Activated CD4-positive, alpha-beta memory T cell treated with anti-CD3 and anti-CD28 coated beads for 36 hours (primary cell): ENCODE measurements at regions not wholly inside any gene's neighbourhood (a gene's known extent, or its start where the extent isn't known, plus 50 kb on each side); places are given as distances from the start of the nearest gene placed in this dataset.
"Not testable (repeated sequence)": the region's sequence is repeated elsewhere in the genome, so short reads cannot be mapped to it uniquely, and the experiment has no call there.

Experiments
- CTCF ChIA-PET: fragments of 350-600 bp; sonication (Branson Sonifier 250); formaldehyde crosslinking; loops from one replicate; lab custom pipeline; 2021; ENCODE audit warnings: antibody characterized with exemption, inconsistent platforms; lab: Charles Lee
- POLR2A ChIA-PET: fragments of 350-600 bp; sonication (Branson Sonifier 250); formaldehyde crosslinking; loops from one replicate; lab custom pipeline; 2021; ENCODE audit warnings: antibody characterized with exemption; lab: Charles Lee
- DNase-seq: peaks from one replicate; pipeline ENCODE4 v3.0.0-alpha.2; 2020
- H3K27ac Mint-ChIP-seq: one replicate; pipeline ENCODE4 v1.8.0; 2021; ENCODE audit warnings: mixed read lengths
- H3K27me3 Mint-ChIP-seq: one replicate; pipeline ENCODE4 v1.8.0; 2021; ENCODE audit warnings: mixed read lengths
- H3K36me3 Mint-ChIP-seq: one replicate; pipeline ENCODE4 v1.8.0; 2021; ENCODE audit warnings: mixed read lengths
- H3K4me1 Mint-ChIP-seq: one replicate; pipeline ENCODE4 v1.8.0; 2021; ENCODE audit warnings: low read depth, mixed read lengths
- H3K4me3 Mint-ChIP-seq: one replicate; pipeline ENCODE4 v1.8.0; 2021; ENCODE audit warnings: mild to moderate bottlenecking, mixed read lengths
- H3K9me3 Mint-ChIP-seq: one replicate; pipeline ENCODE4 v1.8.0; 2021; ENCODE audit warnings: mixed read lengths
- intact Hi-C: fragments of 100-400 bp; cut with micrococcal nuclease; formaldehyde crosslinking; loops from one replicate; pipeline ENCODE4 v1.15.1; 2023

DNA sequence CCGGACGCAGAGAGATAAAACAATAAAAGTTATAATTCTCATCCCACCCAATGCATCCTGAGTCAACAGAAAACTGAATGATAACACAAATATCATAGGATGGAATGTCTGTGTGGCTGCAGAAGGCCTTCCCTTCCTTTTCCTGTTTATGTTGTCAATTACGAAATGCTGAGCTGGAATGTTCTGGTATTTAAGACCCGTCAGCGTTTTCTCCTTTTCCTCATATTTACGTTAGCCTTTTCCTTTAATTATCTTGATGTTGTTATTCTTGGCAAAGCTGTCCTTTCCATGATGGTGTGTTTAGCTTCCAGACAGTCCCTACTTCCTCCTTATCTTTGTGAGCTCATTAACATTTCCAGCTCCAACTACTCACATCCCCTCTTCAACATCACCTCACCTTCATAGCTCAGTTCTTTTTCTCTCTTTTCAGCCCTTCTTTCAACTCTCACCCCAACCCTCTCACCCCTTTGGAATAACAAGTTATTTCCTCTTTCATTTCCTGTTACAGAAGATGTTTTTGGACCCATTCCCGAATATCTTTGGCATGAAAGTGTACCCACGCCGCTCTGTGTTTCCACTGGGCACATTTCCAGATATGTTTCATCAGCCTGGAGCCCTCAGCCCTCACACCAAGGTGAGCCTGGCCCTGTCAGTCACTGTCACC, 221.6 kb downstream of the NR2F1-AS1 start:
- no peak overlapping the region for H3K4me3 Mint-ChIP-seq
- POLR2A ChIA-PET, result no interaction called here
- no peak for DNase-seq
- H3K27ac Mint-ChIP-seq, result no peak overlapping the region
- H3K36me3 Mint-ChIP-seq, result no peaks in the 10 kb centered on the region
- H3K4me1 Mint-ChIP-seq, result no peaks in the 10 kb centered on the region
- intact Hi-C loops, result no loop called here
- no peaks in the 10 kb centered on the region for H3K9me3 Mint-ChIP-seq
- CTCF ChIA-PET, result no interaction called here
- H3K27me3 Mint-ChIP-seq, result no peaks in the 10 kb centered on the region

DNA sequence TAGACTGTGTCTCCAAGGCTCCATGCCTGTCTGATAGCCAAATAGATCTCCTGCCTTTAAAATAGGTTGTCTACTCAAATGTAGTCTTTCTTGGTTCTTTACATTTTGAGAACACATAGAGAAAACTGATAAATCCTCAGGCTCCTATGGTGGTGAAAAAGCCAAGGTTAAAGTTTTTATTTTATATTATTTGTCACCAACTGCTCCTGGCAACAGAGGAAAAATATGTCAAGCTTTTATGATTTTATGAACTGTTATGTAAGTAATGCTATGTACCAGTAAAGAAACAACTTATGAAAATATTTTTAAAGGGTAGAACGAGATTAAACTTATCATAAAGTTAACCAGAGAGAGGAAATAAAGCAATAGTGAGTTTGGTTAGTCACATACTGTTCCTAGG, 222.8 kb downstream of the NR2F1-AS1 start:
- no peaks in the 10 kb centered on the region for H3K9me3 Mint-ChIP-seq
- H3K4me3 Mint-ChIP-seq, result no peak overlapping the region
- H3K27ac Mint-ChIP-seq, result no peak overlapping the region
- no peaks in the 10 kb centered on the region for H3K4me1 Mint-ChIP-seq
- intact Hi-C loops, result no loop called here
- H3K27me3 Mint-ChIP-seq, result no peaks in the 10 kb centered on the region
- ChIA-PET POLR2A (no interaction called here), CTCF (no interaction called here)
- no peak for DNase-seq
- H3K36me3 Mint-ChIP-seq, result no peaks in the 10 kb centered on the region

DNA sequence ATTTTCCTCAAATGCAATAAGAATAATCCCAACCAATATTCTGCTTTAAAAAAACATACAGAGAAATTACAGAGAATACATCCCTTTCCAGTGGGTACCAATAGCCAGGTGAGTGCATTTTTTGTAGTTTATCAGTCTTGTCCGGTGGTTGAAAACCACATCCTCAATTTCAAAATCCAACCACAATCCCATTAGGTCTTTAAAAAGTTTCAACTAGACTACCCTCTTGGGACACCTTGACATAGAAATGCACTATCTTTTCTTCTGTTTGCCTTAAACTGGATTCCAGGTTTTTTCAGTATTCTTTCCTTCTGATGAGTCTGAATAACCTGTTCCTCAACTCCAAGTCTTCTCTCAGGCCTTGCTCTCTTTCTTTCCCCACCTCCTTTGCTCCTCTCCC, 223.3 kb downstream of the NR2F1-AS1 start:
- CTCF ChIA-PET, result no interaction called here
- Mint-ChIP-seq H3K36me3 (no peaks in the 10 kb centered on the region), H3K27ac (no peak overlapping the region), H3K9me3 (no peaks in the 10 kb centered on the region), H3K27me3 (no peaks in the 10 kb centered on the region), H3K4me3 (no peak overlapping the region), H3K4me1 (no peaks in the 10 kb centered on the region)
- intact Hi-C loops, result no loop called here
- POLR2A ChIA-PET, result no interaction called here
- no peak for DNase-seq

DNA sequence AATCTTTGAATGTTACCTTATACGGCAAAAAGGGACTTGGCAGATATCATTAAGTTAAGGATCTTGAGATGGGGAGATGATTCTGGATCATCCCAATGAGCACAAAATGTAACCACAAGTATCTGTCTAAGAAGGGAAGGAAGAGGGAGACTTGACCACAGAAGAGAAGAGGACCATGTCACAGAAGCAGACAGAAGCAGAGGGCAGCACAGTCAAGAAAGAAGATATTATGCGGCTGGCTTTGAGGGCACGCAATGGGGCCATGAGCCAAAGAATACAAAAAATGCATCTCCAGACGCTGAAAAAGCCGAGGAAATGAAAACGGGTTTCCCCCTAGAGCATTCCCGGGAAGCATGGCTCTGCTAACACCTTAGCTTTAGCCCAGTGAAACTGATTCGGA, 225.3 kb downstream of the NR2F1-AS1 start:
- ChIA-PET POLR2A (no interaction called here), CTCF (no interaction called here)
- DNase-seq, result no peak
- no peaks in the 10 kb centered on the region for H3K4me1 Mint-ChIP-seq
- intact Hi-C loops, result no loop called here
- H3K27me3 Mint-ChIP-seq, result no peaks in the 10 kb centered on the region
- H3K27ac Mint-ChIP-seq, result no peak overlapping the region
- no peaks in the 10 kb centered on the region for H3K36me3 Mint-ChIP-seq
- H3K9me3 Mint-ChIP-seq, result peaks cover 3% of the 10 kb centered on the region
- H3K4me3 Mint-ChIP-seq, result no peak overlapping the region

DNA sequence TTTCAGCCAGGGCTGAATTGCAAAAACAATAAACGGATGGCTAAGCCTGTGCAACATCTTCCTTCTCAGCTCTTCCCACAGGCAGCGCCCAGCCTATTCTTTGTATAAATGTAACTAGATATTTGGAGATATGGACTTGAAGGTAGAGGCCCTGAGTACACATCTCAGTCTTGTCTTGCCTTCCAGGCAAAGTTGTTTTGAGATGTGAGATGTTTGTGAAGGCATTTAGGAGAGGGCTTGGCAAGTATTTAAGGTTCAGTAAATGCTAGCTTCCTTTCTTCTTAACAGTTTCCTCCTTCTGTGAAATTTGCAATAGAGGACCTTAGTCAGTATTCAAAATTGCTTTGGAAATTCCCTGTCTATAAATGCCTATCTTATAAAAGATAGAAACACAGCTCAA, 228.8 kb downstream of the NR2F1-AS1 start:
- Mint-ChIP-seq H3K4me1 (no peaks in the 10 kb centered on the region), H3K27ac (no peak overlapping the region), H3K4me3 (no peak overlapping the region), H3K9me3 (peaks cover 5% of the 10 kb centered on the region), H3K36me3 (no peaks in the 10 kb centered on the region), H3K27me3 (no peaks in the 10 kb centered on the region)
- ChIA-PET CTCF (no interaction called here), POLR2A (no interaction called here)
- intact Hi-C loops, result no loop called here
- DNase-seq, result no peak

DNA sequence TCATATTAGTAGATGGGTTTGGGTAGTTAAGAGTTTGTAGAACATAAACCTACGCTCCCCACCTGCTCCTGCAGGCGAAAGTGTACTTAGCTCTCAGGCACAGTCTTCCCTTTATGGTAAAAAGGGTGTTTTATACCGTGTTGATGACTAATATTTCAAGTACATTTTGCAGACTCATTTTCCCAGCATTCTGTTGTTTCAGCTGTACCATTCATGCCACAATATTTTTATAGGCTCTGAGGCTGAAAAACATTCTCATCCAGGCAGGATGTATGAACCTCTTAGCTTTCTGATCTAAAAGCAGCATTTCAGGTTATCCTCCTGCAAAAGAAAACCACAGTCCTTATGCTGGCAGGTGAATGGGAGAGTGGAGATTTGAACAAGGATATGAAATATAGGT, 231.4 kb downstream of the NR2F1-AS1 start:
- Mint-ChIP-seq H3K4me1 (no peaks in the 10 kb centered on the region), H3K27me3 (no peaks in the 10 kb centered on the region), H3K9me3 (peaks cover 5% of the 10 kb centered on the region), H3K27ac (no peak overlapping the region), H3K4me3 (no peak overlapping the region), H3K36me3 (no peaks in the 10 kb centered on the region)
- intact Hi-C loops, result no loop called here
- CTCF ChIA-PET, result no interaction called here
- DNase-seq, result no peak
- POLR2A ChIA-PET, result no interaction called here

DNA sequence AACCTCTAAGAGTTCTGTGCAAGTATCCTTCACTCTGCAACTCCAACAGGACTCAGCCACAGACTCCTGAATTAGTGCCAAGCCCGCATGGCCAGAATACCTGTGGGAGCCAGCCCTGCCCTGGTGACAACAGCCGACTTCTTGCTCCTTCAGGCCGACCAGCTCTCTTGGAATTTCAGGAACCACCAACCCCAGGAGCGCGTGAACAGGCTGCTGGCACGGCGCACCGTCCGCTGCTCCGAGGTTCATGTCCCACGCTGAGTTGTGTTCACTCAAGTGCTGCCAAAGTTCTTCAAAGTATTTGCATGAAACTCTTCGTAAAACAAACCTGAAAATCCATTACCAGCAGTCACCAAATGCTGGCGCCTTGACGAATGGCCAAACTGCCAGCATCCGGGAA, 232.8 kb downstream of the NR2F1-AS1 start:
- ChIA-PET POLR2A (no interaction called here), CTCF (no interaction called here)
- Mint-ChIP-seq H3K27me3 (no peaks in the 10 kb centered on the region), H3K9me3 (peaks cover 5% of the 10 kb centered on the region), H3K27ac (no peak overlapping the region), H3K4me3 (no peak overlapping the region), H3K4me1 (no peaks in the 10 kb centered on the region), H3K36me3 (no peaks in the 10 kb centered on the region)
- DNase-seq, result no peak
- intact Hi-C loops, result no loop called here

DNA sequence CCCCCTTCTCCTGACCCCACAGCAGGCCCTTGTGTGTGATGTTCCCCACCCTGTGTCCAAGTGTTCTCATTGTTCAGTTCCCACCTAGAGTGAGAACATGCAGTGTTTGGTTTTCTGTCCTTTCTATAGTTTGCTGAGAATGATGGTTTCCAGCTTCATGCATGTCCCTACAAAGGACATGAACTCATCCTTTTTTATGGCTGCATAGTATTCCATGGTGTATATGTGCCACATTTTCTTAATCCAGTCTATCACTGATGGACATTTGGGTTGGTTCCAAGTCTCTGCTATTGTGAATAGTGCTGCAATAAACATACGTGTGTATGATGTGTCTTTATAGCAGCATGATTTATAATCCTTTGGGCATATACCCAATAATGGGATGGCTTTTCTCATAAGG, 234.2 kb downstream of the NR2F1-AS1 start:
- H3K27ac Mint-ChIP-seq, DNase-seq, H3K36me3 Mint-ChIP-seq, POLR2A ChIA-PET, CTCF ChIA-PET, H3K4me1 Mint-ChIP-seq, H3K4me3 Mint-ChIP-seq, intact Hi-C loops, H3K9me3 Mint-ChIP-seq, H3K27me3 Mint-ChIP-seq: not testable (repeated sequence)

DNA sequence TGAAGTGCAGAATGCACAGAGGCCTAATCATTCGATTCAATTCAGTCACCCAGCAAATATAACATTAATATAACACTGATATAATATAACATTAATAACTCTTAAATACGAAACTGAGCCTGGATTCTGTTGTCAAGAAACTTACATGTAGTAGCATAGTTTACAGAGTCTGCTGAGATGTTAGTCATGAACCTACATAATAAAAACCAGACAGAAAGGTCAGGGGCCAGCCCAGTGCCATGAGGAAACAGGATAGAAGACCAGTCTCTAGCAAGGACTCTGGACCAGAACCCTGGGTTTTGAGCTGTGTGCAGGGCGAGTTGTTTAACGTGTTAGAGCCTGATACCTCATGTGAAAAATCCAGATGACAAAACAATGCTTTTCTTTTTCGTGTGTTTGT, 234.7 kb downstream of the NR2F1-AS1 start:
- intact Hi-C loops, result no loop called here
- H3K27me3 Mint-ChIP-seq, result no peaks in the 10 kb centered on the region
- no peak for DNase-seq
- no peak overlapping the region for H3K4me3 Mint-ChIP-seq
- ChIA-PET POLR2A (no interaction called here), CTCF (no interaction called here)
- peaks cover 2% of the 10 kb centered on the region for H3K9me3 Mint-ChIP-seq
- H3K36me3 Mint-ChIP-seq, result no peaks in the 10 kb centered on the region
- no peak overlapping the region for H3K27ac Mint-ChIP-seq
- no peaks in the 10 kb centered on the region for H3K4me1 Mint-ChIP-seq

DNA sequence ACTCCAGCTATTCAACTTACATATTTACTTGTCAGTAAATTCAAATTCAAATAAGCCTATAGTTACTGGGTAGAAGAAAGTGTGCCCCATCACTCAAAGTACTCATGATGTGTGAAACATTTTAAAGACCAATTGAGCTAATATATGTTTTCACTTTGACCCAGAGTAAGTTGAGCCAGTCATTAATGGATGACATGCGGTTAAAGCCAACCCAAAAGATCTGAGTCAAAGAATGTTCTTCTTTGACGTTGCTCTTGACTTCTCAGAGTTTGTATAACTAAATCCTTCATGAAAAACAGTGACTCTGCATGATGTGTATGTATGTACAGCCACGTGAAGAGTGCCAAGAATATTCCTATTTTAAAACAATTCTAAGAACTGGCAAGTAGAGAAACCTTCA, 237.4 kb downstream of the NR2F1-AS1 start:
- Mint-ChIP-seq H3K4me3 (no peak overlapping the region), H3K27ac (no peak overlapping the region), H3K36me3 (no peaks in the 10 kb centered on the region), H3K9me3 (peaks cover 7% of the 10 kb centered on the region), H3K4me1 (no peaks in the 10 kb centered on the region), H3K27me3 (no peaks in the 10 kb centered on the region)
- ChIA-PET CTCF (no interaction called here), POLR2A (no interaction called here)
- DNase-seq, result no peak
- intact Hi-C loops, result no loop called here

DNA sequence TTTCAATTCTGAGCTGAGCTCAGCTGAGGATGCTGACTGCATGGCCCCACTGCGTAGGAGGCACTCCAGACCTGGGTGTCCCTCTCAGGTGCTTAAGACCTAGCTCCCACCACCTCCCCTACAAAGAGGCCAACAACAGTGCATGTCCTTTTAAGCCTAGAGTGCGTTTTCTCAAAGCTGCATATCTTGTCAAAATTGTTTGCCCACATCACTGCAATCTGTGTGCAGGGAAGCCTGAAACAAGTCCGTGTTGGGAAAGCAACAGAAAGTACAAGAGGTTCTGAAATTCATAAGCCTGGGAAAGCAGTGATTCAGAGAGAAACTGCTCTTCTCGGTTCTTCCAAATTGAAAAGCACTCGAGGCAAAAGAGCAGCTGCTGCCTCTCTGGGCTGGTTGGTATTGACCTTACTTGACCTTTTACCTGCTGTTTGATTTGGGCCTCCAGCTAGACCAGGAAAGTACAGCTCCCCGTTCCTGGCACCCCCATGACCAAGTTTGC, 238.4 kb downstream of the NR2F1-AS1 start:
- Mint-ChIP-seq H3K4me1 (no peaks in the 10 kb centered on the region), H3K36me3 (no peaks in the 10 kb centered on the region), H3K9me3 (peaks cover 6% of the 10 kb centered on the region), H3K27me3 (no peaks in the 10 kb centered on the region), H3K27ac (no peak overlapping the region), H3K4me3 (no peak overlapping the region)
- intact Hi-C loops, result no loop called here
- no peak for DNase-seq
- CTCF ChIA-PET, result no interaction called here
- POLR2A ChIA-PET, result no interaction called here

DNA sequence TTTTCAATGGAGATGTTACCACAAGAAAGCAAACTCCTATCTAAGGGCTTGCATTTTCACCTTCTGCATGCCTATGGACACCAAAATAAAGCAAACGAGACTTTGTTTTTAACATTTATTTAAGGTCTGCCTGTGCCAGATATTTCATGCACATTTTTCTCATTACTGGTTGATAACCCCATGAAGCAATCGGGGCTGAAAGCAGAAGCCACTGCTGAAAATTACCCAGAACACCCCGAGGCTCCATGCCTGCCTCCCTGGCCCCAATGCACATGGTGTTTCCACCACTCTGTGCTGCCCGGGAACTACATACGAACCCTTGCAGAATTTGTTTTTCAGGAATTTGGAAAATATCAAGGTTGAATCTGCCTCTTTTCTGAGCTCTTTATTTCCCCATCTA, 240.1 kb downstream of the NR2F1-AS1 start:
- no peak for DNase-seq
- H3K4me3 Mint-ChIP-seq, result no peak overlapping the region
- CTCF ChIA-PET, result no interaction called here
- POLR2A ChIA-PET, result no interaction called here
- H3K27me3 Mint-ChIP-seq, result no peaks in the 10 kb centered on the region
- intact Hi-C loops, result no loop called here
- no peaks in the 10 kb centered on the region for H3K36me3 Mint-ChIP-seq
- no peaks in the 10 kb centered on the region for H3K4me1 Mint-ChIP-seq
- no peak overlapping the region for H3K27ac Mint-ChIP-seq
- peaks cover 6% of the 10 kb centered on the region for H3K9me3 Mint-ChIP-seq

DNA sequence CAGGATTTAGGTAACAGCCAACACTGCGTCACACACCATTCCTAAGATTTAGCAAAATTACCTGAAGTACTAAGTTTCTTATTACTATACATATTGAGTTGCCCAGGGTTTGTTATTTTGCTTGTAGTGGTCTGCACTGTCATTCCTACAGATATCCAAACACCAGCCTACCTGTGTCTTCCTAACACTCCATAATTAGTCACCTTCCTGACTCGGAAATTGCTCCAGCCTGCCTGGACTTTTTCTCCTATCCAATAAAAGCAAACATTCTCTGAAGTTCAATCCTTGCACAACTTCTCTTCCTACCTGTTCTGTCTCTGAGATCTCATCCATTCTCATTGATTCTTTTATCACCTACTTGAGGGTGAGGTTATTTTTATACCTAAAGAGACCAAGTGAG, 243.9 kb downstream of the NR2F1-AS1 start:
- CTCF ChIA-PET, result no interaction called here
- no peak overlapping the region for H3K27ac Mint-ChIP-seq
- no peaks in the 10 kb centered on the region for H3K4me1 Mint-ChIP-seq
- intact Hi-C loops, result no loop called here
- no peak overlapping the region for H3K4me3 Mint-ChIP-seq
- H3K27me3 Mint-ChIP-seq, result no peaks in the 10 kb centered on the region
- no peak for DNase-seq
- H3K36me3 Mint-ChIP-seq, result no peaks in the 10 kb centered on the region
- POLR2A ChIA-PET, result no interaction called here
- peaks cover 6% of the 10 kb centered on the region for H3K9me3 Mint-ChIP-seq
